ENCODE measurements at regions not wholly inside any gene's neighbourhood (a gene's known extent, or its start where the extent isn't known, plus 50 kb on each side); places are given as distances from the start of the nearest gene placed in this dataset.

DNA sequence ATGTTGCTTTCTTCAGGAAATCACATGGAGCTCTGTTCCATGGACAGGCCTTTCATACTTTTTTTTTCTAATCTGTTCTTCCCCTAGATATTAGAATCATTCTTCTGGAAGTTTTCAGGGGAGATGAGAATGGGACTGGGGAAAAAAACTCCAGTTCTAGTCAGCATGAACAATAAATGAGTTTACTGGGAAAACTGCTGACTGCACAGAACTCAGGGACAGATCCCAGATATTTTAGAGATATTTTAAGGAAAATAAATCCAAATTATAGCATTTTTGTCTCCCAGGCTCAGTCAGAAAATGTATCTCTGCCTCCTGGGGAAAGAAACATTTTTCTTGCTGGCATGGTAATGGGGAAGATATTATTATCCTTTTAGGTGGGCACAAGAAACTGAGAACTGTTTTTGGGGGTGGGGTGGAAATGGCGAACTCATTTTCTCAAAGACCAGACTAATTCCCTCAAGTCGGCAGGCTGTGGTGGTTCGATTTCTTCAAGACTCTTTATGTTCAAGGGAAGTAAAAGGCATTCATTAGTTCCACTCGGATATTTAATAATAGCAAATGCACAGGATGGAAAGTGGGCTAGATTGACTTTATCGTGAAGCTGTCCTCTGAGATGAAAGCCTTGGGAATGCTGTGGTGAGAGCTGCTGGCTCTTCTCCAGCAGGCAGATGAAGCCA is 157.5 kb downstream of the ADRA2A start:
- TF ChIP-seq NFYB (CRISPR knock-in tag; conservative IDR thresholded peaks at IDR 0.05; ENCODE audit: low read depth) (no peak), TEAD4 (CRISPR knock-in tag; IDR thresholded peaks at IDR 0.05) (no peak), NR3C1 (CRISPR knock-in tag; conservative IDR thresholded peaks at IDR 0.05; ENCODE audit: low read depth) (no peak), STAT6 (CRISPR knock-in tag; conservative IDR thresholded peaks at IDR 0.05; ENCODE audit: low read depth) (no peak), GABPB1 (CRISPR knock-in tag; IDR thresholded peaks at IDR 0.05) (no peak), ZNF532 (CRISPR knock-in tag; IDR thresholded peaks at IDR 0.05; ENCODE audit: borderline replicate concordance) (no peak), FOXJ3 (CRISPR knock-in tag; IDR thresholded peaks at IDR 0.05; ENCODE audit: borderline replicate concordance) (no peak), E2F4 (CRISPR knock-in tag; IDR thresholded peaks at IDR 0.05; ENCODE audit: borderline replicate concordance, low read depth) (no peak), MAX (CRISPR knock-in tag; IDR thresholded peaks at IDR 0.05) (no peak), ZNF263 (CRISPR knock-in tag; IDR thresholded peaks at IDR 0.05; ENCODE audit: low read depth) (no peak)
- TF ChIP-seq, protein P1, sequence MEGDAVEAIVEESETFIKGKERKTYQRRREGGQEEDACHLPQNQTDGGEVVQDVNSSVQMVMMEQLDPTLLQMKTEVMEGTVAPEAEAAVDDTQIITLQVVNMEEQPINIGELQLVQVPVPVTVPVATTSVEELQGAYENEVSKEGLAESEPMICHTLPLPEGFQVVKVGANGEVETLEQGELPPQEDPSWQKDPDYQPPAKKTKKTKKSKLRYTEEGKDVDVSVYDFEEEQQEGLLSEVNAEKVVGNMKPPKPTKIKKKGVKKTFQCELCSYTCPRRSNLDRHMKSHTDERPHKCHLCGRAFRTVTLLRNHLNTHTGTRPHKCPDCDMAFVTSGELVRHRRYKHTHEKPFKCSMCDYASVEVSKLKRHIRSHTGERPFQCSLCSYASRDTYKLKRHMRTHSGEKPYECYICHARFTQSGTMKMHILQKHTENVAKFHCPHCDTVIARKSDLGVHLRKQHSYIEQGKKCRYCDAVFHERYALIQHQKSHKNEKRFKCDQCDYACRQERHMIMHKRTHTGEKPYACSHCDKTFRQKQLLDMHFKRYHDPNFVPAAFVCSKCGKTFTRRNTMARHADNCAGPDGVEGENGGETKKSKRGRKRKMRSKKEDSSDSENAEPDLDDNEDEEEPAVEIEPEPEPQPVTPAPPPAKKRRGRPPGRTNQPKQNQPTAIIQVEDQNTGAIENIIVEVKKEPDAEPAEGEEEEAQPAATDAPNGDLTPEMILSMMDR (IDR thresholded peaks at IDR 0.05), result no peak
- TF ChIP-seq, protein P2, sequence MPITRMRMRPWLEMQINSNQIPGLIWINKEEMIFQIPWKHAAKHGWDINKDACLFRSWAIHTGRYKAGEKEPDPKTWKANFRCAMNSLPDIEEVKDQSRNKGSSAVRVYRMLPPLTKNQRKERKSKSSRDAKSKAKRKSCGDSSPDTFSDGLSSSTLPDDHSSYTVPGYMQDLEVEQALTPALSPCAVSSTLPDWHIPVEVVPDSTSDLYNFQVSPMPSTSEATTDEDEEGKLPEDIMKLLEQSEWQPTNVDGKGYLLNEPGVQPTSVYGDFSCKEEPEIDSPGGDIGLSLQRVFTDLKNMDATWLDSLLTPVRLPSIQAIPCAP (CRISPR knock-in tag; IDR thresholded peaks at IDR 0.05), result no peak
- TF ChIP-seq, protein P3, sequence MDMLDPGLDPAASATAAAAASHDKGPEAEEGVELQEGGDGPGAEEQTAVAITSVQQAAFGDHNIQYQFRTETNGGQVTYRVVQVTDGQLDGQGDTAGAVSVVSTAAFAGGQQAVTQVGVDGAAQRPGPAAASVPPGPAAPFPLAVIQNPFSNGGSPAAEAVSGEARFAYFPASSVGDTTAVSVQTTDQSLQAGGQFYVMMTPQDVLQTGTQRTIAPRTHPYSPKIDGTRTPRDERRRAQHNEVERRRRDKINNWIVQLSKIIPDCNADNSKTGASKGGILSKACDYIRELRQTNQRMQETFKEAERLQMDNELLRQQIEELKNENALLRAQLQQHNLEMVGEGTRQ (CRISPR knock-in tag; IDR thresholded peaks at IDR 0.05), result no peak

Data from WTC11 (cell line).